HEK293T (cell line): ENCODE measurements at regions not wholly inside any gene's neighbourhood (a gene's known extent, or its start where the extent isn't known, plus 50 kb on each side); places are given as distances from the start of the nearest gene placed in this dataset.

Experiments
- ARNT ChIP-seq: fragments of 450-650 bp; IDR thresholded peaks from 2 replicates; pipeline ENCODE4 v1.6.1; 2017; ENCODE audit warnings: mild to moderate bottlenecking
- BHLHE40 ChIP-seq: fragments of 450-650 bp; IDR thresholded peaks from 2 replicates; pipeline ENCODE4 v1.6.1; 2016; ENCODE audit warnings: mild to moderate bottlenecking, moderate library complexity, borderline replicate concordance
- CTBP1 ChIP-seq: fragments of 450-650 bp; IDR thresholded peaks from 2 replicates; pipeline ENCODE4 v1.6.1; 2016; ENCODE audit warnings: borderline replicate concordance
- ELF4 ChIP-seq: fragments of 450-650 bp; IDR thresholded peaks from 2 replicates; pipeline ENCODE4 v1.6.1; 2017; ENCODE audit warnings: antibody characterized with exemption
- FOXA1 ChIP-seq: fragments of 450-650 bp; IDR thresholded peaks from 2 replicates; pipeline ENCODE4 v1.6.1; 2016; ENCODE audit warnings: mild to moderate bottlenecking
- FOXK2 ChIP-seq: fragments of 450-650 bp; IDR thresholded peaks from 2 replicates; pipeline ENCODE4 v1.6.1; 2016; ENCODE audit warnings: mild to moderate bottlenecking
- FOXM1 ChIP-seq: fragments of 450-650 bp; IDR thresholded peaks from 2 replicates; pipeline ENCODE4 v1.6.1; 2017; ENCODE audit warnings: mild to moderate bottlenecking, borderline replicate concordance
- HDGF ChIP-seq: fragments of 450-650 bp; IDR thresholded peaks from 2 replicates; pipeline ENCODE4 v1.6.1; 2017; ENCODE audit warnings: antibody characterized with exemption, borderline replicate concordance
- L3MBTL2 ChIP-seq: fragments of 450-650 bp; conservative IDR thresholded peaks from 2 replicates; pipeline ENCODE4 v1.6.1; 2016; ENCODE audit warnings: mild to moderate bottlenecking
- SP1 ChIP-seq: fragments of 450-650 bp; IDR thresholded peaks from 2 replicates; pipeline ENCODE4 v1.6.1; 2017
- SUZ12 ChIP-seq: fragments of 450-650 bp; IDR thresholded peaks from 2 replicates; pipeline ENCODE4 v1.6.1; 2016; ENCODE audit warnings: mild to moderate bottlenecking
- TARDBP ChIP-seq: fragments of 450-650 bp; IDR thresholded peaks from 2 replicates; pipeline ENCODE4 v1.6.1; 2016
- ZNF384 ChIP-seq: fragments of 450-650 bp; IDR thresholded peaks from 2 replicates; pipeline ENCODE4 v1.6.1; 2016
- TF ChIP-seq, protein P1 (sequence below): fragments of 450-650 bp; IDR thresholded peaks from 2 replicates; pipeline ENCODE4 v1.6.1; 2016

DNA sequence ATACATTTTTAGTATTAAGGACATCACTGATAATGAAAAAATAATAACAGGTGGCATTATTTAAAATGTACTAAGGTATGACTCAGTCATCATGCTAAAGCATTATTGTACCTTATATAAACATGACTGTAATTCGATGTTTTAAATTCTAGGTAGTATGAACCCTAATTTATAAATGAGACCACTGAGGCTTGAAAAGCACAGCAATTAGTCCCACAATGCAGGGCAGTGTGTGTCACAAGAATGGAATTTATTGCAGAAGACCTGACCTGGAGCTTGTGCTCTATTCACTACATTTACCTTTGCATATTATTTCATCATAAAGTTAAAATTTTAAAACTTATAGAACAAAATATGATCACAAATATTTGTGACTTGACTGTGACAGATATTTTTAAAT, 358.5 kb upstream of the DSEL start:
- TF ChIP-seq BHLHE40: no peak
- TF ChIP-seq ELF4: no peak
- TF ChIP-seq FOXM1: no peak
- no peak for TF ChIP-seq ARNT
- TF ChIP-seq SUZ12: no peak
- TF ChIP-seq FOXA1: no peak
- no peak for TF ChIP-seq SP1
- TF ChIP-seq HDGF: no peak
- no peak for TF ChIP-seq TARDBP
- no peak for TF ChIP-seq ZNF384
- TF ChIP-seq, protein P1, sequence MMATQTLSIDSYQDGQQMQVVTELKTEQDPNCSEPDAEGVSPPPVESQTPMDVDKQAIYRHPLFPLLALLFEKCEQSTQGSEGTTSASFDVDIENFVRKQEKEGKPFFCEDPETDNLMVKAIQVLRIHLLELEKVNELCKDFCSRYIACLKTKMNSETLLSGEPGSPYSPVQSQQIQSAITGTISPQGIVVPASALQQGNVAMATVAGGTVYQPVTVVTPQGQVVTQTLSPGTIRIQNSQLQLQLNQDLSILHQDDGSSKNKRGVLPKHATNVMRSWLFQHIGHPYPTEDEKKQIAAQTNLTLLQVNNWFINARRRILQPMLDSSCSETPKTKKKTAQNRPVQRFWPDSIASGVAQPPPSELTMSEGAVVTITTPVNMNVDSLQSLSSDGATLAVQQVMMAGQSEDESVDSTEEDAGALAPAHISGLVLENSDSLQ: no peak
- TF ChIP-seq FOXK2: no peak
- no peak for TF ChIP-seq CTBP1
- TF ChIP-seq L3MBTL2: no peak
